Pons (tissue), 1 donor: ENCODE measurements at regions not wholly inside any gene's neighbourhood (a gene's known extent, or its start where the extent isn't known, plus 50 kb on each side); places are given as distances from the start of the nearest gene placed in this dataset.

Experiments used
- DNase-seq: peaks from one replicate; pipeline ENCODE4 v3.0.0-alpha.2; 2016; ENCODE audit warnings: low spot score

GRCh38 chr3:21140785-21141184 lies 610.2 kb downstream of the ZNF385D start:
- DNase-seq, result no peak

DNA sequence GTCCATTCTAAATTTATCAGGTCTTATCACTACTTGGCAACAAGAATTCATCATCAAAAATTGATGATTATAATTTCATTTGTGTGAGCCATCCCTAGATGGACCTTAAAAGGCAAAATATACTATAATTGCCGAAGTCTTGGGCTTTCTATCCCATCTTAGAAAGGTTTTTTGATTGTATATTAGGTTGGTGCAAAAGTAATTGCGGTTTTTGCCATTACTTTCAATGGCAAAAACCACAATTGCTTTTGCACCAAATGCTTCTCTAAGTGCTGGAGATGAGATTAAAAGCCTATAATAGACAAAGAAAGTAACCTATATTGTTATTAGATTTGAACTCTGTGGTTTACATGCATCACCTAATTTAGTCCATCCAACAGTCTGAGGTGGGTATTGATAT lies 612.9 kb downstream of the ZNF385D start:
- DNase-seq, result no peak

- no peak for DNase-seq
Measured at GRCh38 chr3:21132896-21133295, 618.1 kb downstream of the ZNF385D start.

DNA sequence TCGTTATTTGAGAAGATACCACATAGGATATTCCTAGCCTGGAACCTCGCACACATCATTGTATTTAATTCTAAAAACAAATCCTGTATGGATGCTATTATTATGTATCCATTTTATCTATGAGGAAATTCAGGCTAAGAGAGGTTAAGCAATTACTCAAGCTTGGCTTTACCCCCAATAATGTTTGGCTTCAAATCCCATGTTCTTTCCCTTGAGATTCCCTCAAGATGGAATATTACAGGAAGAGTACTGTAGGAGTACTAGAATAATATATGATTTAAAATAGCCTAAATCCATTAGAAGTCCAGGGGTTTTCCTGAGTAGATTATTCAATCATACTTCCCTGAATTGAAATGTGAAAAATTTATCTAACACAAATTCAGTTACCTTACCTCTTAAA lies 630.2 kb downstream of the ZNF385D start:
- no peak for DNase-seq

DNA sequence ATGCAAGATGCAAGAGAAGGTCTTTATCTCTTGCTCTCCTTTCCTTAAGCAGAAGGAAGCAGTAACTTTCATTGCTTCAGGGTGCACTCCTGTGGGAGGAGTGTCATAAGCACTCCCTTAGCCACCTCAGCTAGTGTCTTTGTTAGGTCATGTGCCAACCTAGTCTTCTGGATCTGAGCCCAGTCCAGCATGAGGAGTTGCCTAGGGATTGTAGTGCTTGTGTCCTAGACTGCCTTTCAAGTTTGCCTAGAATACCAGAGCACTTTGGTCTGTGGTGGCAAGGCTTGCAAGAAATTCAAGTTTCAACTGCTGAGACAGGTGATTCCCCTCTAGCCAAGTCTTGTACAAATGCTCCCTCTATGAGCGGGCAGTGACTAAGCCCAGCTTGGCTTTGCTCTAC lies 633.6 kb downstream of the ZNF385D start:
- no peak for DNase-seq

DNA sequence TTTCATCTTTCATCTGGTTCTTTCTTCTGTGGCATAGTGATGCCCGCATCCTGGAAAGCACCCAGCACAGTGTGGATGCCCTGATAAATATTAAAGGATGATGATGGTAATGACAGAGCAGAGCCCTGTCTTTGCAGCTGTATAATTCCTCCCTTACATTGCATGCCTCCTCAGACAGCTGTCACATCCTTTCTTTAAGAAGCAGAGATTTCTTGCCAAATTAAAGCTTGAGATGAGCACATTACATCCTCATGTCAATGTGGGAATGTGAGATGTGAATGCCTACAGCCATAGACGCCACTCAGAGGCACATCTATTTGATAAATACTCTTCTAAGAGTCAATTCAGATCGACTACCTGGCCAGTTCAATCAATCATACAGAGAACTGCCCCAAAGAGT lies 642.0 kb downstream of the ZNF385D start:
- DNase-seq, result no peak

- DNase-seq, result no peak
Measured at GRCh38 chr3:21105784-21106183, 645.2 kb downstream of the ZNF385D start.

GRCh38 chr3:21100656-21101359 lies 650.2 kb downstream of the ZNF385D start:
- DNase-seq, result no peak

DNA sequence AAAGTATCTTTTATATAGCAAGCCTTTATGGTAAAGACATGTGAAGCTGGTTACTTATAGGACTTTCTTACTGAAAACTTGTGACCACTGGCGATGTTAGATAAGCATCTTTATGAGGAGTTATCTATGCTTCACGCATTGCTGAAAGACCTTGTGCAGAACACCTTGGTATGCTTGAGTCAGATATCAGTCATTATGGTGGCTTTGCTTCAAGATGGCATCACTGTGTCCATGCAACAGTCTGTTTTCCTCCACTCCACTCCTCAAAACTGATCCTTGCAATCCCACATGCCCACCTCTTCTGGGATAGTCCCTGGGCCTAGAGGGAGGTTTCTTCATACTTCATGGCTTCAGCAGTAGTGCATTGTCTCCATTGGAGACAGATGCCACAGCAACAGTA lies 656.3 kb downstream of the ZNF385D start:
- no peak for DNase-seq

DNA sequence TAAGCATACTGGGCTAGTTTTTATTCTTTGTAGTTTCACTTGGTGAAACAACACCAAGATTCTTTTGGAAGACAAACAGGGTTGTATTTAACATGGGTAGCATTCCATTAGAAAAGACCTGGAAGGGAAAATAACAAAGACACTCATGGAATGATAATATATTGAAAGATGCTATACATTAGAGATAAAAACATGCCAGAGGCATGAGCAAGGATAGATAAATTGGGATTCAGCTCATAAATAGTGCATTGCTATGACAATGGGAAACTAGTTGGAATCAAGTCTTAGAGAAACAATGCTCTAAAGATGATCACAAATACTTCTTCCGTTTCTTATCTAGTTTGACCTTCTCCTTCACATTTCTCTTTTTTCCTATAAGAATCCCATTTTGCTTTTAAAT lies 677.4 kb downstream of the ZNF385D start:
- DNase-seq, result no peak

DNA sequence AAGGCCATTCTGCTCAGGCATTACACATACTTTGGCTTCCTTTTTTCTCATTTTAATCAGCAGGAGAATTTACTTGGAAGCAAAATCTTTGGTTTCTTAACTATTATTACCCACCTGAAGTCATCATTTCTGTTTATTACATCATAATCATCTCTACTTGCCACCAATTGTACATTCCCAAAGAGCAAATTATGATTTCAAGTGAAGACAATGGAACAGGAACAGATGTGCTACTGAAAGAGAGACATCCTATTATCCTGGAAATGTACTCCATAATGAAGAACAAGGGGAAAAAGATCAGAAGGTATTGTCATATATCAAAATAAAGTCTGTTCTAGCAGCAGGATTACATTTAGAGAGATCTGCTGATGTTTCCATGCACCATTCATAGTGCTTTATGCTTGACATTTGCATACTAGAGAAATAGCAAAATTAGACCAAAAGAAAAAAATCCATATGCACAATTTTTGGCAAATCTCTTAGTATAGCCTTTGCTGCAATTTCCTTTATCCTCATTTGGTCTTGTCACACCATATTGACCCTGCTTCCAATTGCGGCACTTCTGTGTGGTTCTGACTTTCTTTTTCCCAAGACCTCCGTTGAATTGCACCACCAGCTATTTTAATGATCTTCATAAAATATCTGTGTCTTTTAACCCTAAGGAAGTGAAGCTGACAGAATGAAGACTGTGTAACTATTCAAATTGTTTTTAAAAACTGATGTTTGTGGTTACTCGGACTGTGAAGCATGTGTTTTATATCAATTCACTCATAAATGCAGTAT lies 683.8 kb downstream of the ZNF385D start:
- DNase-seq, result no peak

DNA sequence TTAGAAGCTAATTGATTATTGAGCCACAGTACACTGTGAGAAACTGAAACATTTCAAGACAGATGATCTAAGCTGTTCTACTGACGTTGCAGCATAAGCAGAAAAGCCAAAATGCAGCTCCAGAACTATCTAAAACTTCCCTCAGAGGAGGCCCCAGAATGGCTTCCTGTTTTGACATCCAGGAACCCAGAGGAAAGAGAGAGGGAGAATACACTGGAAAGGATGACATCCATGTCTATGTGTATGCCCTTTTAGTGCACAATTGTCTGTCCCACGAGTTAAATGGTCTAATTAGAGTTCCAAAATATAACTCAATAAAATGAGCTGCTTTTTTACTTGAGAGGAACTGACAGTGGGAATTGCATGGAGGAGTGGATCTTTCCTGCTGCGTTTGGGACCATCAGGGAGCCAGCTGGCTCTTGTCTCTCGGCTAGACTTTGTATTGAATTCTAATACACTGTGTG lies 688.1 kb downstream of the ZNF385D start:
- no peak for DNase-seq

- DNase-seq, result no peak
Measured at GRCh38 chr3:21059404-21059803, 691.6 kb downstream of the ZNF385D start.

- no peak for DNase-seq
Measured at GRCh38 chr3:21056293-21056692, 694.7 kb downstream of the ZNF385D start.

GRCh38 chr3:21055015-21055414 lies 696.0 kb downstream of the ZNF385D start:
- DNase-seq, result no peak

DNA sequence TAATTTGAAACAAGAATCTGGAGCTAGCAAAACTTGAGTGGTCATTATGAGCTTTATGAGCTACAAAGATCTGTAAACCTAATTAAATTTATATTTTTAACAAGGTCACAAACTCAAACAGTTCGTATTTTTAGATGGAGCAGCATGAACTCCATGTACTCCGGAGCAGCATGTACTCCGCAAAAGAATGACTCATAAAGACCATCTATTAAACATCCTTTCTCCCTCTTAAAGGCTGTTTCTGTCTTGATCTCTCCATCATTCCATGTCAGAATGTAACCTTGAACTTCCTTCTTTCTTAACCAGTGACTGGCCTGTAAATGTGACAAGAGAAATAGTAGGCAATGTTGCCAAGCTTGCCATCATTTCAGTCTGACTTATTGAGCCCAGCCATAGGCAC lies 696.9 kb downstream of the ZNF385D start:
- no peak for DNase-seq

DNA sequence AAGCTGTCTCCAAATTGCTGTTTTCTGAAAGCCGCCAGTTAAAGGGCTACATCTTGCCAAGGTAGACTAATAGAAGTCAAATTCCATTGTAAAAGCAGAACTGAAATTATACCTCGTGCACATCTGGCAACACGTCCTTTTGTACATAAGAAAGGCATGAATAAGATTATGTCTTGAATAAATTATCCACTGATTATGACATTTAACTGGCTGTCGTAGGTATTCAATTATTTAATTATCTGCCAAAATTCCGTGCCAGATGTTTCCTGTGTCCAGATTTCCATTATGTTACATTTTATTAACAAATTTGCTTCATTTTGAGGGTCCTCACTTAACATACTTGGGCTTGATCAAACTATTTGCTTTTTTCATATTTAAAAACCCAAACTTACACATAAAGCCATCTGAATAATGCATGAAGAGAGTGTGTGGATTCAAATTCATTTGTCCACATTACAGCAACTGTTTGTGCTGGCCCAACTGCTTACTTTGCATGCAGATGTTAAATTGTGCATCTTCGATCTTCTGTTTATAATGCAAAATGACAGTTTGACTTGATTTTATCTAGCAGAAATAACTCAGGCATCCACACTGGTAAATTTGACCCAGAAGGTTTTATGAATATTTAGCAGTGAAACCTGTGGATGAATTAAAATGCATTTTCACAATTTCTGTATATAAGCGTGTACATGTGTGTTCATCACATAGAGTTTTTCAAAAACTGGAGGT lies 701.5 kb downstream of the ZNF385D start:
- DNase-seq, result no peak

GRCh38 chr3:21043139-21043538 lies 707.9 kb downstream of the ZNF385D start:
- DNase-seq, result no peak

DNA sequence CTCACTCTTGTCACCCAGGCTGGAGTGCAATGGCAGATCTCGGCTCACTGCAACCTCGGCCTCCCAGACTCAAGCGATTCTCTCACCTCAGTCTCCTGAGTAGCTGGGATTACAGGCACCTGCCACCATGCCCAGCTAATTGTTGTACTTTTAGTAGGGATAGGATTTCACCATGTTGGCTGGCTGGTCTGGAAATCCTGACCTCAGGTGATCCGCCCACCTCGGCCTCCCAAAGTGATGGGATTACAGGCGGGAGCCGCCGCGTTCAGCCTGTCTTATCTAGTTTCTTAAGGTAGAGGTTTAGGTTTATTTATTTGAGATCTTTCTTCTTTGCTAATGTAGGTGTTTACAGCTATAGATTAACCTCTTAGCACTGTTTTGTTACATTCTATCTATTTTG lies 708.8 kb downstream of the ZNF385D start:
- DNase-seq, result no peak

GRCh38 chr3:21041621-21042020 lies 709.4 kb downstream of the ZNF385D start:
- DNase-seq, result no peak

GRCh38 chr3:21036888-21037287 lies 714.1 kb downstream of the ZNF385D start:
- DNase-seq, result no peak

- no peak for DNase-seq
Measured at GRCh38 chr3:21028412-21028811, 722.6 kb downstream of the ZNF385D start.

DNA sequence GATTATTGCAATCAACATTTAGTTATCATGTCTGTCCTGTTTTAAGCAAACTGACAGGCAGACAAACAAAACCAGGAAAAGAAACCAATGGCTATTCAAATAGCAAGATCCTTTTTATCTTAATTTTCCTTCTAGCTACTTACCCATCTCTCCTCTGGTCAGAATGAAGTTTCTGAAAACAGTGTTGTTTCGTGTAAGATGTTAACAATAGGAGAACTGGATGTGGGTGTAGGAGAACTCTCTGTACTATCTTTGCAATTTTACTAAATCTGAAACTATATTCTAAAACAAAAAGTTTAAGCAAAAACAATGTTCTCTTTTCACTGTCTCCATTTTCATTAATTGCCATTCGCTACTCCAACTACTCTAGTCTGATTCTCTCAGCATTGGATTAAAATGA lies 726.4 kb downstream of the ZNF385D start:
- DNase-seq, result no peak
